GM12878 (cell line): ENCODE measurements at regions not wholly inside any gene's neighbourhood (a gene's known extent, or its start where the extent isn't known, plus 50 kb on each side); places are given as distances from the start of the nearest gene placed in this dataset.

Source experiments
- CTCF ChIP-seq, 3 experiments: IDR thresholded peaks in 2 of 3; conservative IDR thresholded peaks in 1 of 3; 2 replicates each; pipeline ENCODE4 v1.5.1; 2011; ENCODE audit warnings: low read depth in 3 of 3, low read length in 3 of 3, mild to moderate bottlenecking in 3 of 3, control low read depth in 2 of 3, moderate library complexity in 2 of 3, inconsistent platforms in 1 of 3, mixed read lengths in 1 of 3; ENCODE audit not compliant: control insufficient read depth in 2 of 3, insufficient read depth in 1 of 3; ENCODE audit errors: extremely low read depth in 1 of 3
- CUX1 ChIP-seq: IDR thresholded peaks from 2 replicates; pipeline ENCODE4 v1.6.1; 2012; ENCODE audit warnings: improper control_type of control experiment, low read depth, low read length; ENCODE audit not compliant: insufficient replicate concordance
- EZH2 ChIP-seq: IDR thresholded peaks from 2 replicates; pipeline ENCODE4 v1.6.1; 2012; ENCODE audit warnings: low read depth, mild to moderate bottlenecking, control low read depth, inconsistent platforms, low read length, borderline replicate concordance; ENCODE audit not compliant: control insufficient read depth
- NFIC ChIP-seq: IDR thresholded peaks from 2 replicates; pipeline ENCODE4 v1.6.1; 2012; ENCODE audit warnings: low read depth, mild to moderate bottlenecking, inconsistent platforms, low read length, moderate library complexity
- POLR2A ChIP-seq: IDR thresholded peaks from 2 replicates; pipeline ENCODE4 v1.6.1; 2011; ENCODE audit warnings: low read depth, mild to moderate bottlenecking, low read length
- TCF3 ChIP-seq: IDR thresholded peaks from 2 replicates; pipeline ENCODE4 v1.6.1; 2012; ENCODE audit warnings: low read depth, mild to moderate bottlenecking, low read length, borderline replicate concordance; ENCODE audit not compliant: insufficient read depth

- TF ChIP-seq CTCF (IDR thresholded peaks at IDR 0.05 in 2 of 3, conservative IDR thresholded peaks at IDR 0.05 in 1 of 3; ENCODE audit: control insufficient read depth in 2 of 3, extremely low read depth in 1 of 3, insufficient read depth in 1 of 3, low read depth in 3 of 3, low read length in 3 of 3) (no peak), CUX1 (no peak), TCF3 (no peak), EZH2 (no peak), POLR2A (no peak), NFIC (no peak)
Observed at GRCh38 chr3:194205675-194206133, 69.8 kb downstream of the HES1 start.
